NCI-H446 (cell line): ENCODE measurements at regions not wholly inside any gene's neighbourhood (a gene's known extent, or its start where the extent isn't known, plus 50 kb on each side); places are given as distances from the start of the nearest gene placed in this dataset.
"Not testable (repeated sequence)": the region's sequence is repeated elsewhere in the genome, so short reads cannot be mapped to it uniquely, and the experiment has no call there.

Experiments
- DNase-seq, 2 experiments: peaks; one replicate each; lab custom pipeline; 2025; lab: John Stamatoyannopoulos, UW

- no peak for DNase-seq
Observed at GRCh38 chr12:67759829-67760228, 111.3 kb downstream of the DYRK2 start.

- no peak for DNase-seq
Observed at GRCh38 chr12:67760586-67761275, 112.2 kb downstream of the DYRK2 start.

- no peak for DNase-seq
Observed at GRCh38 chr12:67761566-67761965, 113.0 kb downstream of the DYRK2 start.

GRCh38 chr12:67764055-67764454 is 115.5 kb downstream of the DYRK2 start:
- DNase-seq, result no peak

- no peak for DNase-seq
Observed at GRCh38 chr12:67764946-67765619, 116.5 kb downstream of the DYRK2 start.

GRCh38 chr12:67765776-67766766 is 117.5 kb downstream of the DYRK2 start:
- no peak for DNase-seq

- no peak for DNase-seq
Observed at GRCh38 chr12:67772267-67773169, 124.0 kb downstream of the DYRK2 start.

- no peak for DNase-seq
Observed at GRCh38 chr12:67773896-67774295, 125.4 kb downstream of the DYRK2 start.

GRCh38 chr12:67774983-67775587 is 126.5 kb downstream of the DYRK2 start:
- DNase-seq, result no peak

- no peak for DNase-seq
Observed at GRCh38 chr12:67780580-67781084, 132.1 kb downstream of the DYRK2 start.

- DNase-seq, result no peak
Observed at GRCh38 chr12:67782573-67782972, 134.0 kb downstream of the DYRK2 start.

- DNase-seq, result no peak
Observed at GRCh38 chr12:67783393-67783792, 134.8 kb downstream of the DYRK2 start.

- no peak for DNase-seq
Observed at GRCh38 chr12:67784831-67785230, 136.3 kb downstream of the DYRK2 start.

GRCh38 chr12:67786086-67786485 is 137.5 kb downstream of the DYRK2 start:
- no peak for DNase-seq

- DNase-seq, result no peak
Observed at GRCh38 chr12:67788118-67788517, 139.6 kb downstream of the DYRK2 start.

GRCh38 chr12:67789266-67789665 is 140.7 kb downstream of the DYRK2 start:
- DNase-seq, result no peak

GRCh38 chr12:67790660-67791059 is 142.1 kb downstream of the DYRK2 start:
- no peak for DNase-seq

- not testable (repeated sequence) for DNase-seq
Observed at GRCh38 chr12:67791362-67791761, 142.8 kb downstream of the DYRK2 start.

GRCh38 chr12:67792185-67792584 is 143.6 kb downstream of the DYRK2 start:
- no peak for DNase-seq

GRCh38 chr12:67794161-67794560 is 145.6 kb downstream of the DYRK2 start:
- DNase-seq, result no peak

GRCh38 chr12:67795236-67795635 is 146.7 kb downstream of the DYRK2 start:
- no peak for DNase-seq
